HG03520 (cell line): ENCODE measurements at regions not wholly inside any gene's neighbourhood (a gene's known extent, or its start where the extent isn't known, plus 50 kb on each side); places are given as distances from the start of the nearest gene placed in this dataset.

Experiments used
- ATAC-seq: cut with Tn5 transposase; IDR thresholded peaks from one replicate; pipeline ENCODE4 v1.9.1; 2021; ENCODE audit warnings: mild to moderate bottlenecking, moderate library complexity; ENCODE audit not compliant: unreplicated experiment

- no peak for ATAC-seq
Measured at GRCh38 chr13:21316376-21316775, 139.9 kb downstream of the MRPL57 start.

DNA sequence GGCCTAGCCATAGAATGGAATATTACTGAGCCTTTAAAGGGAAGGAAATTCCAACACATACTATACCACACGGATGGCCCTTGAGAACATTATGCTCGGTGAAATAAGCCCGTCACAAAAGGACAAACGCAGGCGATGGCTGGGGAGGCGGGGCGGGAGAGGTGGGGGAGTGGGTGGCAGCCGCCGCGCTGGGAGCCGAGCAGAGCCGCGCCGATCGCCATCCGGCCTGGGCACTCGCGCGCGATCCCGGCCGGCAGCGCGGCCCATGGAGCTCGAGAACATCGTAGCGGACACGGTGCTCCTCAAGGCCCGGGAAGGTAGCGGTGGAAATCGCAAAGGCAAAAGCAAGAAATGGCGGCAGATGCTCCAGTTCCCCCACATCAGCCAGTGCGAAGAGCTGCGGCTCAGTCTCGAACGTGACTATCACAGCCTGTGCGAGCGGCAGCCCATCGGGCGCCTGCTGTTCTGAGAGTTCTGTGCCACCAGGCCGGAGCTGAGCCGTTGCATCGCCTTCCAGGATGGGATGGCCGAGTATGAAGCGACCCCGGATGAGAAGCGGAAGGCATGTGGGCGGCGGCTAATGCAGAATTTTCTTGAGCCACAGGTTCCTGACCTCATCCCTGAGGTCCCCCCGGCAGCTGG lies 140.1 kb downstream of the ZDHHC20 start:
- no peak for ATAC-seq

DNA sequence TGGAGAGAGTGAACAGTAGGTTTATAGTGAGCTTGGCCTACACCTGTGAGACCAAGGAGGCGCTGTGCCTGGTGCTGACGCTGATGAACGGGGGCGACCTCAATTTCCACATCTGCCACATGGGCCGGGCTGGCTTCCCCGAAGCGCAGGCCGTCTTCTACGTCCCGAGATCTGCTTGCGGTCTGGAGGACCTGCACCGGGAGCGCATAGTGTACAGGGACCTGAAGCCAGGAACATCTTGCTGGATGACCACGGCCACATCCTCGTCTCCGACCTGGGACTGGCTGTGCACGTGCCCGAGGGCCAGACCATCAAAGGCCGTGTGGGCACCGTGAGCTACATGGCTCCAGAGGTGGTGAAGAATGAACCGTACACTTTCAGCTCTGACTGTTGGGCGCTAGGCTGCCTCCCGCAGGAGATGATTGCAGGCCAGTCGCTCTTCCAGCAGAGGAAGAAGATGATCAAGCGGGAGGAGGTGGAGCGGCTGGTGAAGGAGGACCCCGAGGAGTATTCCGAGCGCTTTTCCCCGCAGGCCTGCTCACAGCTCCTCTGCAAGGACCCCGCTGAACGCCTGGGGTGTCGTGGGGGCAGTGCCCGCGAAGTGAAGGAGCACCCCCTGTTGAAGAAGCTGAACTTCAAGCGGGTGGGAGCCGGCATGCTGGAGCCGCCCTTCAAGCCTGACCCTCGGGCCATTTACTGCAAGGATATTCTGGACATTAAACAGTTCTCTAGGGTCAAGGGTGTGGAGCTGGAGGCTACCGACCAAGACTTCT lies 139.0 kb downstream of the ZDHHC20 start:
- ATAC-seq, result no peak

DNA sequence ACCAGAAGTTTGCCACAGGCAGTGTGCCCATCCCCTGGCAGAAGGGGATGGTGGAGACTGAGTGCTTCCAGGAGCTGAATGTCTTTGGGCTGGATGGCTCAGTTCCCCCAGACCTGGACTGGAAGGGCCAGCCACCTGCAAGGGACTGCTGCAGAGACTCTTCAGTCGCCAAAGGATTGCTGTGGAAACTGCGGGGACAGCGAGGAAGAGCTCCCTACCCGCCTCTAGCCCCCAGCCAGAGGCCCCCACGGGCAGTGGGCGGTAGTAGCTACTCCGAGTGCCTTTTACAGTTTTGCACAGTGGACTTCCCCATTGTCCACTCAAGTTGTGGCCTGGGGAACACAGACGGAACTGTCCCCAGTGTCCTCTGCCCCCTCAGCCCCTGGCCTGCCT lies 138.5 kb downstream of the ZDHHC20 start:
- no peak for ATAC-seq

DNA sequence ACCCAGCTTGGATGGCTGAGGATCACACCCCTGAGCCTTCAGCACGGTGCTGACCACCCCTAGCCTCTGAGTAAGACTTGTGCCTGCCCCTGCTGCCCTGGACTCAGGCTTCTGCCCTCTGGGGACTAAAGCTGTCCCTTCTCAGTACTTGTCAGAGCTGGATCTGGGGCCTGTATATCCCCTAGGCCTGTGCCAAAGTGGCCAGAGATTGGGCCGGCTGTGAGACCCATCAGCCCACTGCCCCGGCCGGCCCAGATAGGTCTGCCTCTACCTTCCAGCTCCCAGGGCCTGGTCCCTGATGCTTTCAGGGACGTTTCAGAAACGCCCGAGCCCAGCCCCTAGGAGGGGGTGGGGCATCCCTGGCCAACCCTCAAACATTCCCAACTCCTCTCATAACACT lies 137.8 kb downstream of the ZDHHC20 start:
- ATAC-seq, result no peak

- no peak for ATAC-seq
Measured at GRCh38 chr13:21322327-21322965, 136.7 kb downstream of the ZDHHC20 start.
